T-helper 2 cell treated with Interferon-gamma antibody and Interleukin-4, amounts not matched to agents 100 ng/mL and 5 ng/mL, for 36 hours (primary cell): ENCODE measurements at regions not wholly inside any gene's neighbourhood (a gene's known extent, or its start where the extent isn't known, plus 50 kb on each side); places are given as distances from the start of the nearest gene placed in this dataset.
"Not testable (repeated sequence)": the region's sequence is repeated elsewhere in the genome, so short reads cannot be mapped to it uniquely, and the experiment has no call there.

Source experiments
- intact Hi-C: fragments of 100-400 bp; cut with micrococcal nuclease; formaldehyde crosslinking; loops from one replicate; pipeline ENCODE4 v1.15.1; 2023

DNA sequence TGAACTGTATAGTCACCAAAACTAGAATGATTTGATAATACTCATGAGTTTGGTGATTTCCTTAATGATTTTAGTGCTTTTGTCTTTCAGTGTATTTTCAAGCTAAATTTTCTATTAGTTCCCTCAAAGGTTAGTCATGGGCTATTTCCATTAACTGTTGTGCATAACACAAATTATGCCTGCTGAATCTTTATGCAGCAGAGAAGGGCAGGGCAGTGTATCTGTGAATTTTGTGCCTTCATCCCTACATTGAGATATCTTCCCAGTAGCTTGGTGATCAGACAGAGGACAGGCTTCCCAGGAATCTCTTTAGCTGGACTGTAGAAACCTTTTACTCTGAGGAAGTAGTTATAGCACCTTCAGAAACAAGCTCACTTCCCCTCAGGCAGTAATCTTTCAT, 1036.9 kb downstream of the EFNA5 start:
- intact Hi-C loops, result no loop called here

- intact Hi-C loops, result not testable (repeated sequence)
These were observed 1042.3 kb downstream of the EFNA5 start for GRCh38 chr5:106628456-106628855.

DNA sequence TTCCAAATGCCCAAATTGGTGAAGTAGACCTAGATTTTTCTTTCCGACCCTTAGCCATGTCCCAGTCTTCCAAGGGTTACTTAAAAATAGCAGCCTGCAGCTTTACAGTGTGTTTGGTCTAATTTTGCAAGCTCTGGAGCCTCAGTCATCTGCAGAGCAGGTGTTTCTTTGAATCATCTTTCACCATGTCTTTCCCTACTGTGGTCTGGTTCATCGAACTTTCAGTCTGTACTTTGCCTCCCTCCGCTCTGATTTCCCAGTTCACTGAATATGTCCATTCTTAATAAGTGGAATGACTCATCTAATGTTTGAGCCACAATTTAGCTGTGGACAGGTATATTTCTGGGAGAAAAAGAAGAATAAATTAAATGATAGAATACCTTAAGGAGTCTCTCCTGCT, 1060.7 kb downstream of the EFNA5 start:
- intact Hi-C loops, result no loop called here

- intact Hi-C loops, result no loop called here
These were observed 1069.1 kb downstream of the EFNA5 start for GRCh38 chr5:106601620-106602019.

- intact Hi-C loops, result no loop called here
These were observed 1069.9 kb downstream of the EFNA5 start for GRCh38 chr5:106600803-106601202.

GRCh38 chr5:106595864-106596263, 1074.9 kb downstream of the EFNA5 start:
- intact Hi-C loops, result no loop called here

GRCh38 chr5:106584268-106584667, 1086.5 kb downstream of the EFNA5 start:
- intact Hi-C loops, result no loop called here

- intact Hi-C loops, result no loop called here
These were observed 1092.0 kb downstream of the EFNA5 start for GRCh38 chr5:106578736-106579135.

DNA sequence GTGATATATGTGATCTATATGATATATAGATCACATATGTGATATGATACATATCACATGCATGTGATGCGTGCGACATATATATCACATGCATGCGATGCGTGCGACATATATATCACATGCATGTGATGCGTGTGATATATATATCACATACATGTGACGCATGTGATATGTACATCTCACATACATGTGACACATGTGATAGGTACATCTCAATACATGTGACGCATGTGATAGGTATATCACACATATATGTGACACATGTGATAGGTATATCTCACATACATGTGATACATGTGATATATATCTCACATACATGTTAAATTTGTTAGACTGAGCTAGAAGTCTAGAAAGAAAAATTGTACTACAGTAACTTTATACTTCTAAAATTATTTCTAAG, 1095.9 kb downstream of the EFNA5 start:
- intact Hi-C loops, result no loop called here

- intact Hi-C loops, result no loop called here
These were observed 1104.7 kb downstream of the EFNA5 start for GRCh38 chr5:106566031-106566430.

DNA sequence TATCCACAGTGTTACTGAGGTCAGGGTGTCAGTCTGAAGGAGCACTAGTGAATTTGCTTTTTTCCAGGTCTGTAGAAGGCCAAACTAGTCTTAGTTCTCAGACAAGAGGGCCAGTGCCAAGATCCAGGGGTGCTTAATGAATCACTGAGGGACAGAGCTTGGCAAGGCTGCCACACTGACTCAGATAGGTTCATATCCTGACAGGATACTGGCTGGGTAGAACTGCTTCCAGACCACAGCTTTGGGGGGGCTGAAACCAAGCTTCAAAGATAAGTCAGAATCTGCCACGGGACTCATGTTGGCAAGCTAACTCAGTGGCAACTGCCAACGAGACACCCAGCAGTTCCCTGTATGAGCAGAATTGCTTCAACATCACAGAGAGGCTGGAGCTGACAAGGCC, 1125.4 kb downstream of the EFNA5 start:
- intact Hi-C loops, result no loop called here

- intact Hi-C loops, result no loop called here
These were observed 1127.4 kb downstream of the EFNA5 start for GRCh38 chr5:106543330-106543729.

DNA sequence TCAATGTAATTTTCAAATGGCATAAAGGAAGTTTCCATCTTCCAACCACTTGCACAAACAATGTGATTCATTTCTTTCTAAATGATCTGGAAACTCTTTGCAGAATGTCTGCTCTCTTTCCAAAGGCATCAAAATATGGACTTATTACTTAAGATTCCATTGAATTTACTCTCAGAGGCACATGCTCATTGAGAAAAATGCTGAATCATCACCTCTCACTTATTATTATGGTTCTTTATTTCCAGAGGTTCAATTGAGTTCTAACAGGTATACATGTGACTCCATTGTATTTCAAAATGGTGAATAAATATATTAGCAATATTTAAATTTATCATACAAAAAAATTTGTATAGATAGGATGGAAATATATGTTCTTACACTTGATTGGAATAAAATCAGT, 1140.6 kb downstream of the EFNA5 start:
- intact Hi-C loops, result no loop called here

DNA sequence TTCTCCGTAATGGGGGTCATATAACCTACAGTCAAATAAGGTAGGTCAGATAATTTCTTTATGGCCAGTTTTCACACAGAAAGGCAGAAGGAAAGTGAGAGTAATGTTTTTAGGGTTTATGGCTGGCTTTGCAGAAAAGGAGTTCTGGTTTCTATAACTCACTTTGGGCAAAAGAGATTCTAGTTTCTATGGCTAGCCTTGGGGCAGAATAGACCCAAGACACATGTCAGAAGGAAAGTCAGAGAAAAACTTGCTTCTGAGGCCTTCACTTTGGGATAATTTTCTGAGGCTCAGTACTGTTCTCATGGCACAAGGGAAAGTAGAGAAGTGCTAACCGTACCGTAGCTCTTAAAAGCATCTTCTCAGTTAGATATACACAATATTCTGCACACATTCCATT, 1145.3 kb downstream of the EFNA5 start:
- intact Hi-C loops, result no loop called here

DNA sequence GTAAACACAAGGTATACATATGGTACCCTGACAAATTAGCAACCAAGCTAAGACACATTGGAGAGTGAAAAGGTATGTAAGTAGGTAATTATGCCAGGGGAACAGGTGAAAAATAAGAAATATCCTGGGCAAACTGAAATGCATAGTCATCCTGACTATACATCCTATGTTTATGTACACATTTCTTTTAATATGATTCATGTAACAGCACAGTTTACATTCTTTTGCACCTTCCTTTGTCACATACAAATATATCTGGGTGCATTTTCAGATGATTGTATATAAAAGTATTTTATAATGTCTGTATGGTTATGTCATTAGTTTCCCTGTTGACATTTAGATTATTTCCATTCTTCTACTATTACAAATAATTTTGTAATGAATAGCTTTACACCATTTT, 1146.9 kb downstream of the EFNA5 start:
- intact Hi-C loops, result no loop called here

GRCh38 chr5:106522296-106522695, 1148.4 kb downstream of the EFNA5 start:
- intact Hi-C loops, result no loop called here

DNA sequence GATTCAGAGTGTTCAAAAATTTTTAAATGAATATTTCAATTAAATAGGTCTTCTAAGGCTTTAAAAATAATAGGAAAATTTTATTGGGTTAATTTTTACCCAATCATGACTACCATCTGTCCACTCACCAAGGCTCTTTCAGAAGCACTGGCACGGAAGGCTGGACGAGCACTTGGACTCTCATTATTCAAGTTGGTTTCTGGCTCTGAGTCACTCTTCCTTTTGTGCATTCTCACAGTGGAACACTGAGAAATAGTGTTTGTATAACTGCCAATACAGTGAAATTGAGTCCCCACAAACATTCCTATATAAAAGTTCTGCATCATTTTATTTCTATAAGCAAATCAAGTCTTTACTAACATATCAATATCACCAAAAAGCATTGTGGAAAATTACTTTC, 1149.0 kb downstream of the EFNA5 start:
- intact Hi-C loops, result no loop called here

DNA sequence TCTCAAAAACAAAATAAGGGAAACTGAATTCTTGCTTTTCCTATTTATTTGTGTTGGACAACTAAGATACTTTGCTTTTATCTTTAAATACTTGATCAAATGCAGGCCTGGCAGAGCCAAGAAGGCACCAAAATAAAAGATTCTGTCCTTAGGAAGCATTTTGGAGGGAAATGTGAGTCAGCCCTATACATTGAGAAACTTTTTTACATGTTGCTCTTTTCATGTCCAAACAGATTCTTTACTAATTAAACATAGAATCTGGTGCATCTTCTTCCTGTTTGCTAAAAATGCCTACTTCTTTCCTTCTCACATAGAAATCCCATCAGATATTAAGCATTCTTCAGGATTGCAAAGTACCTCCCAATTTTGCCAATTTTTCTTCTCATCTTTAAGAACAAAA, 1160.4 kb downstream of the EFNA5 start:
- intact Hi-C loops, result no loop called here

- intact Hi-C loops, result no loop called here
These were observed 1161.8 kb downstream of the EFNA5 start for GRCh38 chr5:106508894-106509293.

- intact Hi-C loops, result no loop called here
These were observed 1176.8 kb downstream of the EFNA5 start for GRCh38 chr5:106493910-106494309.

DNA sequence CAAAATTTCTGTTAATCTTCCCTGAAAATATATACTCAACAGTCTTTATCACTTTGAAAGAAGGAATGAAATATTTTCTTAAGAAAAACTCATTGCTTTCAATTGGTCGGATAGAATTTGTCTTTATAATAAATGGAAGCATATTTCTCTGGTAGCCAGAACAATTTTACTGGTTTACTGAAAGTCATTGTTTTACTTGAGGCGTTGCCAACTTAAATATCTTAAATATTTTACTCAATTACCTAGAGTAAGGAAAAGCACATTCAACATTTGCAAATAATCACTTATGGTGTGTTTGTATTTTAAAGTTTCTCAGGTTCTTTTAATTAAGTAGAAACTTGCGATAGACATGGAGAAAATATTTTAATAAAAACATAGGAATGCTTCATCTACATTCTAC, 1181.7 kb downstream of the EFNA5 start:
- intact Hi-C loops, result no loop called here

DNA sequence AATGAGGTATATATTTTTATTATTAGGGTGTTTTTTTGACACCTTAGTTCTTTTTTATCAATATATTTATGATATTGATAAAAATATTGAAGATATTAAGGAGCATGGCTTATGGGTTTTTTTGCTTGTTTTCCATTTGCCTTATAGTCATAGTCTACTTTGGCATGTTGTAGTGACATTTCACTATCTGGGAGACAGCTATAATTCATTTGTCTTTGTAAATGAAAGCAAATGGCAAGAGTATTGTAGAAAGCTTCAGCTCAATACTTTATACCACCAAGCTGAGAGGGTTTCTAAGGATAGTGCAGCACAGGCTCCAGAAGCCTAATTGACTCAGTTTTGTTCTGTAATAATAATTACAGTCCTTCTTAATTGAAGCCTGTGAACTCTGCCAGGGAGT, 1182.3 kb downstream of the EFNA5 start:
- intact Hi-C loops, result no loop called here

DNA sequence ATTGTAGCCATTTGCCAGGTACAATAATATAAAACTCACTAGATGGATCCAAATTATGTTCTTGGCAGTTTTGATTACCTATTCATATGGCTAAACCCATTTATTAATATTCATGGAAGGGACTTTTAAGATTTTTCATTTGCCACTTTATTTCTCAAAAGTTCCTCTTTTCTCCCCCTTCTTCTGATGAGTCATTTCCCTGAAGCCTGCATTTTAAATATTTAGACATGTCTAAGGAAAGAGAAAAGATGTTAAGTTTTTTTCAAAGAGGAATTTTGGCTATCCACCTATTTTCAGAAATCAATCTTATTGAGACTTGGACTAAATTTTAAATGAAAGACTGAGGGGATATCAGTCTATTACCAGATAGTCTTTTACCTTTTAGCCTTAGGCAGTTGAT, 1189.4 kb downstream of the EFNA5 start:
- intact Hi-C loops, result no loop called here

GRCh38 chr5:106476630-106477029, 1194.1 kb downstream of the EFNA5 start:
- intact Hi-C loops, result no loop called here
